ENCODE measurements at regions not wholly inside any gene's neighbourhood (a gene's known extent, or its start where the extent isn't known, plus 50 kb on each side); places are given as distances from the start of the nearest gene placed in this dataset.

GRCh38 chr7:153943457-153943856 lies 108.7 kb upstream of the DPP6 start:
- TF ChIP-seq, protein P1, sequence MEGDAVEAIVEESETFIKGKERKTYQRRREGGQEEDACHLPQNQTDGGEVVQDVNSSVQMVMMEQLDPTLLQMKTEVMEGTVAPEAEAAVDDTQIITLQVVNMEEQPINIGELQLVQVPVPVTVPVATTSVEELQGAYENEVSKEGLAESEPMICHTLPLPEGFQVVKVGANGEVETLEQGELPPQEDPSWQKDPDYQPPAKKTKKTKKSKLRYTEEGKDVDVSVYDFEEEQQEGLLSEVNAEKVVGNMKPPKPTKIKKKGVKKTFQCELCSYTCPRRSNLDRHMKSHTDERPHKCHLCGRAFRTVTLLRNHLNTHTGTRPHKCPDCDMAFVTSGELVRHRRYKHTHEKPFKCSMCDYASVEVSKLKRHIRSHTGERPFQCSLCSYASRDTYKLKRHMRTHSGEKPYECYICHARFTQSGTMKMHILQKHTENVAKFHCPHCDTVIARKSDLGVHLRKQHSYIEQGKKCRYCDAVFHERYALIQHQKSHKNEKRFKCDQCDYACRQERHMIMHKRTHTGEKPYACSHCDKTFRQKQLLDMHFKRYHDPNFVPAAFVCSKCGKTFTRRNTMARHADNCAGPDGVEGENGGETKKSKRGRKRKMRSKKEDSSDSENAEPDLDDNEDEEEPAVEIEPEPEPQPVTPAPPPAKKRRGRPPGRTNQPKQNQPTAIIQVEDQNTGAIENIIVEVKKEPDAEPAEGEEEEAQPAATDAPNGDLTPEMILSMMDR (IDR thresholded peaks at IDR 0.05 in 4 of 5, conservative IDR thresholded peaks at IDR 0.05 in 1 of 5): no peak
- no peak for TF ChIP-seq POLR2A (IDR thresholded peaks at IDR 0.05)

Measured in gastrocnemius medialis (tissue), 4 donors.